AG04449 (cell line): ENCODE measurements at regions not wholly inside any gene's neighbourhood (a gene's known extent, or its start where the extent isn't known, plus 50 kb on each side); places are given as distances from the start of the nearest gene placed in this dataset.

Experiments
- CTCF ChIA-PET: fragments of 350-600 bp; formaldehyde crosslinking; extraction: SDS; loops from one replicate; lab custom pipeline; 2021; ENCODE audit warnings: antibody characterized with exemption; lab: Yijun Ruan, JAX
- POLR2A ChIA-PET: fragments of 400-600, 350-600 bp; formaldehyde crosslinking; extraction: SDS; loops from one replicate; lab custom pipeline; 2020; ENCODE audit warnings: antibody characterized with exemption, inconsistent platforms; lab: Yijun Ruan, JAX
- DNase-seq: peaks from one replicate; pipeline ENCODE4 v3.0.0-alpha.2; 2010; ENCODE audit warnings: low read depth, low spot score
- H3K4me3 ChIP-seq: 2 replicates; pipeline ENCODE4 v1.5.1; 2011; ENCODE audit warnings: low read depth, mild to moderate bottlenecking, control low read depth, low read length
- CTCF ChIP-seq: IDR thresholded peaks from one replicate; pipeline ENCODE4 v1.5.1; 2011; ENCODE audit warnings: mild to moderate bottlenecking, moderate library complexity, low read length, control low read depth, inconsistent platforms; ENCODE audit not compliant: insufficient read depth; ENCODE audit errors: missing control alignments

- CTCF ChIA-PET, result interaction anchor here (1.2 kb wide), 1 partner anchor 189 kb away, joined by 6 read pairs; no protein-coding TSS in a partner anchor
Observed at GRCh38 chr7:116337018-116337417, 126.7 kb downstream of the TES start.

GRCh38 chr7:116337800-116338199, 127.5 kb downstream of the TES start:
- DNase-seq, result no peak
- H3K4me3 ChIP-seq, result no peak overlapping the region
- CTCF ChIA-PET, result interaction anchor here (1.2 to 1.4 kb wide), 3 partner anchors 79 to 188 kb away, joined by 3 to 6 read pairs (median 5); no protein-coding TSS in a partner anchor
- TF ChIP-seq CTCF, result no peak
- POLR2A ChIA-PET, result no interaction called here

More at GRCh38 chr7:116337018-116337417, 126.7 kb downstream of the TES start:
- H3K4me3 ChIP-seq, result no peak overlapping the region
- no peak for DNase-seq
- POLR2A ChIA-PET, result no interaction called here
- no peak for TF ChIP-seq CTCF

- CTCF ChIA-PET, result interaction anchor here (1.0 kb wide), 1 partner anchor 11 kb away, joined by 5 read pairs; no protein-coding TSS in a partner anchor
- DNase-seq, result no peak
- H3K4me3 ChIP-seq, result no peak overlapping the region
- POLR2A ChIA-PET, result no interaction called here
- TF ChIP-seq CTCF, result no peak
Observed at GRCh38 chr7:116339564-116339963, 129.2 kb downstream of the TES start.

GRCh38 chr7:116340201-116340847, 130.0 kb downstream of the TES start:
- ChIA-PET POLR2A (no interaction called here), CTCF (interaction anchor here (0.7 to 1.5 kb wide), 3 partner anchors 10 to 12 kb away, joined by 3 read pairs; no protein-coding TSS in a partner anchor)
- TF ChIP-seq CTCF, result no peak
- H3K4me3 ChIP-seq, result no peak overlapping the region
- no peak for DNase-seq

GRCh38 chr7:116340943-116341907, 130.9 kb downstream of the TES start:
- ChIA-PET POLR2A (no interaction called here), CTCF (interaction anchor here (0.7 to 1.5 kb wide), 4 partner anchors 9 to 105 kb away, joined by 3 to 5 read pairs (median 3); no protein-coding TSS in a partner anchor)
- no peak for DNase-seq
- H3K4me3 ChIP-seq, result no peak overlapping the region
- TF ChIP-seq CTCF, result peak; percentile 12

GRCh38 chr7:116342125-116342524, 131.8 kb downstream of the TES start:
- H3K4me3 ChIP-seq, result no peak overlapping the region
- TF ChIP-seq CTCF, result no peak
- no peak for DNase-seq
- CTCF ChIA-PET, result no interaction called here
- POLR2A ChIA-PET, result no interaction called here
